Erythroblast (primary cell): ENCODE measurements at regions not wholly inside any gene's neighbourhood (a gene's known extent, or its start where the extent isn't known, plus 50 kb on each side); places are given as distances from the start of the nearest gene placed in this dataset.

Source experiments
- GATA1 ChIP-seq: IDR thresholded peaks from 2 replicates; pipeline ENCODE4 v1.6.1; 2011; ENCODE audit warnings: low read depth, mild to moderate bottlenecking, control low read depth, low read length, moderate library complexity
- POLR2A ChIP-seq: IDR thresholded peaks from 2 replicates; pipeline ENCODE4 v1.6.1; 2011; ENCODE audit warnings: mild to moderate bottlenecking, low read length

DNA sequence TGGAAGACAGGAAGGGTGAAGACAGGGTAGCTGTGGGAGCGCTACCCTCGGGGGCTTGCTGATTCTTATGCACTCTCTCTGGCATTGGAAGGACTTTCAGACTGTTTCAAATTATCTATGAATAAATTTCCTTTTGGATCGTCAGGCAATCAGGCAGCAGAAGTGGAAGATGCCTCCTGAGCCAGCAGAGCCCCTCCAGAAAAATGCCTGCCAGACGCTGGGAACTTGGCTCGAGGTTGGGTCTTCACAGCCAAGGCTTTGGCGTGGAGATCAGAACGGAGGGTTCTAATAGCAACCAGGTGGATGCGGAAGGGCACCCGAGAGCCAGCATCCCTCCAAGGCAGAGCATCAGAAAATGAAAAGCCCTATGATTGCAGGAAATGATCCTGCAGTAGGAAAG, 119.2 kb upstream of the RFLNA start:
- TF ChIP-seq POLR2A (no peak), GATA1 (no peak)
